Suppressor macrophage treated with lipopolysaccharide for 1 hour (primary cell): ENCODE measurements at regions not wholly inside any gene's neighbourhood (a gene's known extent, or its start where the extent isn't known, plus 50 kb on each side); places are given as distances from the start of the nearest gene placed in this dataset.

ENCODE experiments used
- DNase-seq, 3 donors: peaks; one replicate each; pipeline ENCODE4 v3.0.0-alpha.2; 2020 to 2022

DNA sequence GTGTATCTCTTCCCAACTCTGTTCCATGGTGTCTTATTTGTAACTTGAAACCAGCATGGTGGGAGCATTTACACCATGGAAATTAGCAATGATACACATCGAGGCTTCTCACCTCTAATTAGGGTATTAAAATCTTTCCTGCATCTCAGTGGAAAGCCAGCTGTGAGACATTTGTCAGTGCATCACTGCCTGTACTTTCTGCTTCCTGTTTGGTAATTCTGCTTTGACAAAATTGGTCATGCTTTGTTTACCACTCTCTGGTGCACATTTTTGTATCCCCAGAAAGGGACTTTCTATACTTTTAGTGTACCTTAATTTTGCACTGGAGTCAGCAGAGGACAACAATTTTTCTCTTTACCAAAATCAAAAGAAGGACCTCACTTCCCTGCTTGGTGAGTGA is 402.1 kb downstream of the PDCD6IP start:
- DNase-seq, result no peak

- no peak for DNase-seq
These were observed 404.5 kb downstream of the PDCD6IP start for GRCh38 chr3:34202975-34203374.

DNA sequence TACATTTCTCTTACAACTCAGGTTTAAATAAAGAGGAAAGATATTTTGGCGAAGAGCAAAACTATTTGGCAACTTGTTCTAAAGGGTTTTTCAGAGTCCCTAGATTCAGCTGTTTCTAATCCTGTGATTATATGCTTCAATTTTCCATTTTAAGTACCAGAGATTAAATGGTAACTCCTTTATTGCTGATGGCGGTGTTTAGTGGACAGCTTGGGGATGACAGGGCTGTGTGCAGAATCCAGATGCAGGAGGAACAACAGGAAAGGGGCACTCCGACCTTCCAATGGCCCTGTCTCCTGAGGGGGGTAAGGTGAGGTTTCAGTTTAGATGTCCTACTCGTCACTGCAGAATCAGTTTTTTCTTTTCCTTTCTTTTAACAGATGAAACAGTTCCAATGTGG is 405.0 kb downstream of the PDCD6IP start:
- DNase-seq, result no peak

- DNase-seq, result no peak
These were observed 408.6 kb downstream of the PDCD6IP start for GRCh38 chr3:34207002-34207401.

DNA sequence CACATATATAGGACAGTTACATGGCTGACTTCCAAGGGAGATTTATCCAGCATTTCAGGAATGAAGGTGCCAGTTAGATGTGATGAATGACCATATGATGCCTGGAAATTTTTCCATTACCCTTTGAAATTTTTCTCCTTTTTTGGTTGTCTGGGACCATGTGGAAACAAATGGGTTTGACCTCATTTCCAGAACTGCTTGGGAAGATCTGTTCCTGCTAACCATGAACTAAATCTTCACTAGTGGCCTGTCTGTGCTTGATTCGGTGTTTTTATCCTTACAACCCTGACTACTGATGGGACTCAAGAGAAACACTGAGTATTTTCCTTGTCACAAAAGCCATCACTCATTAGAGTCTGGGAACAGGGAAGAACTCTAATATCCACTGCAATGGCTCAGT is 409.4 kb downstream of the PDCD6IP start:
- DNase-seq, result no peak

GRCh38 chr3:34212175-34212574 is 413.7 kb downstream of the PDCD6IP start:
- DNase-seq, result peak; percentile 75 to 84 (median 83)

DNA sequence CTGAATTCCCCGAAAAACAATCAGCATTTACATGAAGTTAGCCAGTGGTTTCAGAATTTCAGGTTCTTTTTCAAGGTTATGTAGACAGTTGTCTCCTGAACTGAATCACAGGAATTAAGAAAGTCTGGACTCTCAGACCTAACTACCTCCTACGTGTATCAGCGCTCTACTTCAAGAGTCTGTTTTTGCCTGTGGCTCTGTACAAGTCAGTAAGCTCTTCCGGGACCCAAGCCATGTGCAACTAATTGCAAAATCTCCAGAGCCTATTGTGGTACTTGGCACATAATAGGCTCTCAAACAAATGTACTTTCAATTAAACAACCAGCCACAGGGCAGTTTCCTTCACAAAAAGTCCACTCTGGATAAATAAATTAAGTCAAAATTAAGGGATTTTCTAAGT is 414.2 kb downstream of the PDCD6IP start:
- peak; percentile 61 to 64 (median 64) for DNase-seq

DNA sequence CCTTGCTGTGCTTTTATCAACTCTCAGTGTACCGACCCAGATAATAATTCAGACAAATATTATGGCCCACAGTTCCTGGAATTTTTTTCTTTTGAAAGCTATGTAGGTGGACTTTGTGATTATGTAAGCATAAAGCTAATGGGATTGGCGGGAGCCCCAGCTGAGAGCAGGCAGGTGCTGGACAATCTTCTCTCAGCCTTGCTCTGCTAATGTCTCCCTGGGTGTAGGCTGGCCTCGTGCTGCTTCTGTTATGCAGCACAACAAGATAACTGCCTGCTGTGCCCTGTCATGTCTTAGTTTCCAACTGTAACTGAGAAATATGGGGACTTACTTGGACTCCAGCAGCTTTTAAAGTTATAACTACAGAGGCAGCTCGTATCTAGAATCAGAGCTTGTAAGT is 415.0 kb downstream of the PDCD6IP start:
- no peak for DNase-seq

GRCh38 chr3:34216711-34217335 is 418.4 kb downstream of the PDCD6IP start:
- no peak for DNase-seq

- DNase-seq, result no peak
These were observed 420.4 kb downstream of the PDCD6IP start for GRCh38 chr3:34218706-34219385.

DNA sequence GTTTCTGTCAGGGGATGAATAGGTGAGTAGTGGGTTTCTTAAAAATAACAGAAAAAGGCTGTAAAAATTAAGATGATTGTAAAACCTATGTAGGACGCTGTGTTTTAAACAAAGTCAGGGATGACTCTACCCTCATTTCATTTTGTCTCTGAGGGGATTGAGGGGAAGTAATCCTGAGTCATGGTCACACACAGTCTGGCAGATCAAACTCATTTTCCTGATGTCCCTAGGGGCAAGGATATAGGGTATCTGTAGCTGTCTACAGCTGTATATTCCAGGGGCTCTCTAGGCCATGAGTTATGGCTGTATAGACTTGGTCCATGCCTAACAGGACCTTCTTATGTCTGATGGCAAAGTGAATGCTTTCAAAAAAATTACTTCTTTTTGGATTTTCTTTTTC is 421.1 kb downstream of the PDCD6IP start:
- DNase-seq, result no peak

GRCh38 chr3:34225821-34226366 is 427.5 kb downstream of the PDCD6IP start:
- DNase-seq, result no peak

DNA sequence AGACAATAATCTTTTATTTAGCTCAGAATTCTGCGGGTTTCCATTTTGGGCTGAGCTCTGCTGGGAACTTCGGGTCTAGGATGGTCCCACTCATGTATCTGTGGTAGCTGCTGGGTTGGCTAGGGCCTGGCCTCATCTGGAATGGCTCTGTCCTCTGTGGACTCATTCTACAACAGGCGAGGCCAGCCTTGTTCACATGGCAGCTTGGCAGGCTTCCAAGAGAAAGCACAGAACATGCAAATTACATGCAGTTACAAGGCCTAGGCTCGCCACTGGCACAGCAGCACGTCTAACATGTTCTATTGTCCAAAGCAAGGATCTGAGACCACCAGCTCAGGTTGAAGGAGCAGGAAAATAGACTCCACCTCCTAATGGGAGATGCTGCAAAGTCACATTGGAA is 431.4 kb downstream of the PDCD6IP start:
- DNase-seq, result no peak

- DNase-seq, result no peak
These were observed 436.7 kb downstream of the PDCD6IP start for GRCh38 chr3:34235096-34235495.

DNA sequence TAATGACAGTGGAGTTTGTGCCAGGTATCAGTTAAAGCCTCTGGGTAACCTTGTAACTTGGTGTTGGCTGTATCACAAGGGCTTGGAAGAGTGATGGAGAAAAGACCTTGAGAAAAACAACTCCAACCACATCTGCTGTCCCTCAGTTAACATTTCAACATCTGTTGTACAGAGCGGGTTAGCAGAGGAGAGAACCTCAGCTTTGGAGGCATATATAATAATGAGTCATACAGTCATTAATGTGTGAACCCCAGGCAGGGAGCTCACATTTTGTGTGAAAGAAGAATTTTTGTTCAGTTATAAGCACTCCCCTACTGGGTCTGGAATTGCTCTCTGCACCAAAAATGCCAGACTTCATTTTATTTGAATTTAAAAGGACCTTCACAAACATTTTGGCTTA is 439.5 kb downstream of the PDCD6IP start:
- no peak for DNase-seq

GRCh38 chr3:34238407-34238806 is 440.0 kb downstream of the PDCD6IP start:
- no peak for DNase-seq

DNA sequence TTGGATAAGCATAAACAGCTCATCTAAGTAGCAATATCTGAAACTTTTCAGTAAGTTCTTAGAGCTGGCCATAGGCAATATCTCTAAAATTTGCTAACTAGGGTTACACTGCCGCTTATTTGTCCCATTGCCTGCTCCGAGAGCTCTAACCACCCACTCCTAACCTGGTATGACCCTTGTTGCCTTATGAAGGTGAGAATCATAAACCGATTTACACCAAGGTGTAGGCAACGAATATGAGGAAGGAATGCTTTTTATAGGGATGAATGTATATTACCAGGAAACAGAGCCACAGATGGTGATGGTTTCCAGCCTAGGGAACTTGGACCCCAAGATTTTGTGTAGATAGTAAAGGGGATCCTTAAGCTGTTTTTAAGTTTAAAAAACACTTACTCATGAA is 440.9 kb downstream of the PDCD6IP start:
- no peak for DNase-seq

DNA sequence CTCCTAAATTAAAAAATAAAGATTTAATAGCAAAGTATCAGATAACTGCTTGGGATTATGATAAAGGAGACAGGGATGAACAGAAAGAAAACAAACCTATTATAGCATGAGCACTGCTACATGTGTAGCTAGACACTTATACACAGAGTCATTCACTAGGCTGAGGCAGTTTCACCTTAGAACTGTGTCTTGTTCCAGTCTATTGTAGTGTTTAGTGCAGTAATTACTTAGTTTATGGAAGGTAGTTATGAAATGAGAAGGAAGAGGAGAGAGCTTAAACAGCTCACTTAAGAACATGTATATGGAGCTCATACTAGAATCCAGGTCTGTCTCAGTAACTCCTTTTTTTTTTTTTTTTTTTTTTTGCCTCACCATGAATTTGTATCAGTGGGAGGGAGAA is 441.4 kb downstream of the PDCD6IP start:
- DNase-seq, result no peak

- no peak for DNase-seq
These were observed 449.0 kb downstream of the PDCD6IP start for GRCh38 chr3:34247401-34247800.

DNA sequence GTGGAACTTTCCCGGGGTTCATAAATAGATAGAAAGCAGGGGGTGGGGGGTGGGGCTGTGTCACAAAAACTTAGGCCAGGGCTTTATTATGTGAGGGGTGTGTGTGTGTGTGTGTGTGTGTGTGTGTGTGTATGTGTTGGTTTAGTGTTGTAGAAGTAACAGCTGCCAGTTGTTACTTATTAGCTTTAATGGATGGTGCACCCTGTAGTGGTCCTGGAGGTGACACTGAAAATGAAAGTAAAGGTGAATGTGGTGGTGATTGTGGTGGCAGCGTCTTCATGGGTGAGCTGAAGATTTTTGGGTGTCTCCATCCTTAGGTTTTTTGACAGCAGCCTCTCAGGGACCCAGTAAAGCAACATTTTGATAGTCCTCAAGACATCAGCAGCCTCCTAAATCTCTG is 449.9 kb downstream of the PDCD6IP start:
- no peak for DNase-seq

DNA sequence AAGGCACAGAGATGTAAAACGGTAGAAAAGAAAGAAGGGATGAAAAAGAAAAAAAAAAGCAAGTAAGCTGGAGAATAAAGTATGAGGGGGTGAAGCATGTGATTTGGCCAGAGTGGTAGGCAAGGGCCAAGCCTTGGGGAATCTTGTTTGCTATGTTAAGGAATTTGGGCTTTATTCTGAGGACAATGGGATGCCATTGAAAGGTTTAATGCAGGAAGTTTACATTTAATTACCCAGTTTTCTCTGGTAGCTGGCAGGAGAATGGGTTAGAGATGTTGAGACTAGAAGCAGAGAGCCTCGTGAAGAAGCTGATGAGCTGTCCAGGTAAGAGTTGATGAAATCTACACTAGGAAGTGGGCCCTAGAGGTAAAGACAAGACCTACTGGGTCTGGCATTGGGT is 455.9 kb downstream of the PDCD6IP start:
- DNase-seq, result no peak

GRCh38 chr3:34256021-34256420 is 457.6 kb downstream of the PDCD6IP start:
- DNase-seq, result no peak

GRCh38 chr3:34256791-34257190 is 458.4 kb downstream of the PDCD6IP start:
- no peak for DNase-seq

- no peak for DNase-seq
These were observed 460.0 kb downstream of the PDCD6IP start for GRCh38 chr3:34258271-34258998.
